ENCODE measurements at regions not wholly inside any gene's neighbourhood (a gene's known extent, or its start where the extent isn't known, plus 50 kb on each side); places are given as distances from the start of the nearest gene placed in this dataset.

DNA sequence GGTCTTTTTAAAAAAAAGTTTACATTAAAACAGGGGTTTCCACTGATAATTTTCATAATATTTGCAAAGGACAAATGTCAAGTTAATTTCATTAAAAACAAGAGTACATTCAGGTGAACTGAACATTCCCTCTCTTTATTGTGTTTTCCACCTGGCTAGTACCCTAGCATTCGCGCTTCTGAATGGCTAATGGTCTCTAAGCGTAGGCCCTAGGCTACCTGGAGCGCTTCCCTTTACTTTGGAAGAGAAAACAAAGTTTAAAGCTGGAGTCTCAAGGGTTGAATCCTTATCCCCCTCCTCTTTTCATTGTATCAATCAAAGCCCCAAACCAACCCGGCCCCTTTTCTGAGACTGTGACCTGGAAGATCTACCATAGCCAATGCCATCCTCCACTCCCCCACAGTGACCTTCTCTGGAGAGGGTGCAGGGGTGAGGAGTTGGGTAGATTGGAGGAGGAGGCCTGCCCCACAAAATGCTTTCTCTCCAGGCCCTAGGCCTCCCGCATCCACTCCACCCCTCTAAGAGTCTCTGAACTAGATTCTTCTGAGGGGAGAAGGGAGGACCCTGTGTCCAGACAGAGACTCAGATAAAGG lies 73.3 kb upstream of the TBCA start:
- Histone ChIP-seq H2AFZ (ENCODE audit: low read length) (no peak overlapping the region), H3K4me2 (ENCODE audit: low read length) (no peak overlapping the region), H3K4me1 (ENCODE audit: insufficient read depth, low read length, poor library complexity, severe bottlenecking) (no peaks in the 10 kb centered on the region), H3K27ac (ENCODE audit: low read depth, low read length, poor library complexity, severe bottlenecking) (no peak overlapping the region), H3K9me3 (ENCODE audit: low read length) (no peaks in the 10 kb centered on the region), H3K9me2 (ENCODE audit: insufficient read depth, low read length) (no peaks in the 10 kb centered on the region), H3K4me3 (ENCODE audit: low read depth, low read length, poor library complexity, severe bottlenecking) (no peak overlapping the region), H3K79me2 (ENCODE audit: insufficient read depth, low read depth, low read length) (no peaks in the 10 kb centered on the region), H4K20me1 (ENCODE audit: insufficient read depth, low read length) (no peaks in the 10 kb centered on the region), H3K36me3 (ENCODE audit: insufficient read depth, low read length) (no peaks in the 10 kb centered on the region)
- DNase-seq (ENCODE audit: low spot score) = no peak
- TF ChIP-seq, protein P1, sequence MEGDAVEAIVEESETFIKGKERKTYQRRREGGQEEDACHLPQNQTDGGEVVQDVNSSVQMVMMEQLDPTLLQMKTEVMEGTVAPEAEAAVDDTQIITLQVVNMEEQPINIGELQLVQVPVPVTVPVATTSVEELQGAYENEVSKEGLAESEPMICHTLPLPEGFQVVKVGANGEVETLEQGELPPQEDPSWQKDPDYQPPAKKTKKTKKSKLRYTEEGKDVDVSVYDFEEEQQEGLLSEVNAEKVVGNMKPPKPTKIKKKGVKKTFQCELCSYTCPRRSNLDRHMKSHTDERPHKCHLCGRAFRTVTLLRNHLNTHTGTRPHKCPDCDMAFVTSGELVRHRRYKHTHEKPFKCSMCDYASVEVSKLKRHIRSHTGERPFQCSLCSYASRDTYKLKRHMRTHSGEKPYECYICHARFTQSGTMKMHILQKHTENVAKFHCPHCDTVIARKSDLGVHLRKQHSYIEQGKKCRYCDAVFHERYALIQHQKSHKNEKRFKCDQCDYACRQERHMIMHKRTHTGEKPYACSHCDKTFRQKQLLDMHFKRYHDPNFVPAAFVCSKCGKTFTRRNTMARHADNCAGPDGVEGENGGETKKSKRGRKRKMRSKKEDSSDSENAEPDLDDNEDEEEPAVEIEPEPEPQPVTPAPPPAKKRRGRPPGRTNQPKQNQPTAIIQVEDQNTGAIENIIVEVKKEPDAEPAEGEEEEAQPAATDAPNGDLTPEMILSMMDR (conservative IDR thresholded peaks at IDR 0.05; ENCODE audit: low read length) = no peak
- no peak for TF ChIP-seq EZH2phosphoT487 (IDR thresholded peaks at IDR 0.05; ENCODE audit: borderline replicate concordance, low read depth, low read length)
- BruUV-seq (replicated peaks) = no TSS peak
- ChIA-PET POLR2A (interaction anchor here (0.9 kb wide), 1 partner anchor 32 kb away, joined by 4 read pairs; no protein-coding TSS in a partner anchor), CTCF (ENCODE audit: unreplicated experiment) (no interaction called here)
- intact Hi-C loops (cut with micrococcal nuclease; ENCODE audit: unreplicated experiment) = no loop called here

DNA sequence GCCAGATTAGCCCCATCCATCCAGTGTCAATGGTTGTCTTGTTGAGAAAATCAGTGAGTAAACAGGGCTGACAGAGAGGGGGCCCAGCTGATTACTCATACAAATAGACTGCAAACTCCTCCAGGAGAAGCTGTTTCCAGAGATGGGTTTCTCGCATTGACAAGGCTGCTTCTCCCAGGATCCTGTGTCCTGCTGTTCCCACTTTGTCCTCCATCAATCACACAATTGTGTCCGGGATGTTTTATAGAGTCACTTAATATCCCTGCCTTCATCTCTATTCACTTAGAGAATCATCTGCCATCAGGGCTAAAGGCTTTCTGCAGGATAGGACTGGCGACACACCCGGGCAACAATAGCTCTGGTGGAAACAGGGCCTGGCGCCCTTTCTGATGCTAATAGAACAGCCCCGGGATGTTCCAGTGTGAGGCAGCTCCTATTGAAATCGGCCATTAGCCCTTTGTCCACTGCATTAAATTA lies 71.7 kb upstream of the TBCA start:
- CTCF ChIA-PET (ENCODE audit: unreplicated experiment) = no interaction called here
- no peaks in the 10 kb centered on the region for H3K79me2 ChIP-seq (ENCODE audit: insufficient read depth, low read depth, low read length)
- H3K4me3 ChIP-seq (ENCODE audit: low read depth, low read length, poor library complexity, severe bottlenecking) = no peak overlapping the region
- POLR2A ChIA-PET = no interaction called here
- H3K9me2 ChIP-seq (ENCODE audit: insufficient read depth, low read length) = no peaks in the 10 kb centered on the region
- intact Hi-C loops (cut with micrococcal nuclease; ENCODE audit: unreplicated experiment) = no loop called here
- no peak overlapping the region for H2AFZ ChIP-seq (ENCODE audit: low read length)
- H4K20me1 ChIP-seq (ENCODE audit: insufficient read depth, low read length) = no peaks in the 10 kb centered on the region
- no peaks in the 10 kb centered on the region for H3K36me3 ChIP-seq (ENCODE audit: insufficient read depth, low read length)
- no peaks in the 10 kb centered on the region for H3K4me1 ChIP-seq (ENCODE audit: insufficient read depth, low read length, poor library complexity, severe bottlenecking)
- H3K4me2 ChIP-seq (ENCODE audit: low read length) = no peak overlapping the region
- no peak overlapping the region for H3K27ac ChIP-seq (ENCODE audit: low read depth, low read length, poor library complexity, severe bottlenecking)
- no TSS peak for BruUV-seq (replicated peaks)
- H3K9me3 ChIP-seq (ENCODE audit: low read length) = no peaks in the 10 kb centered on the region
- no peak for DNase-seq (ENCODE audit: low spot score)
- TF ChIP-seq, protein P1 (conservative IDR thresholded peaks at IDR 0.05; ENCODE audit: low read length) = no peak
- TF ChIP-seq EZH2phosphoT487 (IDR thresholded peaks at IDR 0.05; ENCODE audit: borderline replicate concordance, low read depth, low read length) = no peak

DNA sequence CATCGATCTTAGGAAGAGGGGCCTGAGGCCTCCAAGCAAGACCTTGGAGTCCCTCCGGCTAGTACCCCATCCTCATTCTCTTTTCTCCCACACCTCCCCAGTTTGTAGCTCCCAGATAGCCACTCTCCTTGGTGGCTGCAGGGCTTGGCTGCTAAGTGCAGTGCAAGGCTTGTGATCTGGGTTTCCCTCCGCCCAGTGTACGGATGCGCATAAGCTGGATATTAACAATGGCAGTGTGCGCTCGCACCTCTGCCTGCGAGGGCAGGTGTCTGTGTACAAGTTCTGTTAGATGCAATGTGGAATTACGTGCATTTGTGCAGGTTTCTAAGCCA lies 71.0 kb upstream of the TBCA start:
- Histone ChIP-seq H2AFZ (ENCODE audit: low read length) (no peak overlapping the region), H3K27ac (ENCODE audit: low read depth, low read length, poor library complexity, severe bottlenecking) (no peak overlapping the region), H3K79me2 (ENCODE audit: insufficient read depth, low read depth, low read length) (no peaks in the 10 kb centered on the region), H3K9me2 (ENCODE audit: insufficient read depth, low read length) (no peaks in the 10 kb centered on the region), H3K9me3 (ENCODE audit: low read length) (no peaks in the 10 kb centered on the region), H3K4me2 (ENCODE audit: low read length) (no peak overlapping the region), H3K4me1 (ENCODE audit: insufficient read depth, low read length, poor library complexity, severe bottlenecking) (no peaks in the 10 kb centered on the region), H4K20me1 (ENCODE audit: insufficient read depth, low read length) (no peaks in the 10 kb centered on the region), H3K4me3 (ENCODE audit: low read depth, low read length, poor library complexity, severe bottlenecking) (no peak overlapping the region), H3K36me3 (ENCODE audit: insufficient read depth, low read length) (no peaks in the 10 kb centered on the region)
- no TSS peak for BruUV-seq (replicated peaks)
- DNase-seq (ENCODE audit: low spot score) = no peak
- TF ChIP-seq EZH2phosphoT487 (IDR thresholded peaks at IDR 0.05; ENCODE audit: borderline replicate concordance, low read depth, low read length) = no peak
- TF ChIP-seq, protein P1 (conservative IDR thresholded peaks at IDR 0.05; ENCODE audit: low read length) = no peak
- ChIA-PET POLR2A (no interaction called here), CTCF (ENCODE audit: unreplicated experiment) (no interaction called here)
- intact Hi-C loops (cut with micrococcal nuclease; ENCODE audit: unreplicated experiment) = no loop called here

Measured in OCI-LY7 (cell line).